SK-N-SH (cell line): ENCODE measurements at regions not wholly inside any gene's neighbourhood (a gene's known extent, or its start where the extent isn't known, plus 50 kb on each side); places are given as distances from the start of the nearest gene placed in this dataset.

ENCODE experiments used
- CTCF ChIP-seq: fragments of 200-600 bp; sonication (generic); IDR thresholded peaks from 2 replicates; pipeline ENCODE4 v1.6.1; 2017; ENCODE audit warnings: antibody characterized with exemption, mild to moderate bottlenecking, moderate library complexity
- ELF1 ChIP-seq: IDR thresholded peaks from 2 replicates; pipeline ENCODE4 v1.4.0; 2012
- EP300 ChIP-seq, 2 experiments: IDR thresholded peaks; 2 replicates each; pipeline versions ENCODE4 v1.4.0 to v1.6.1; 2012; ENCODE audit warnings: borderline replicate concordance in 1 of 2, low read depth in 1 of 2, low read length in 1 of 2
- FOSL2 ChIP-seq: IDR thresholded peaks from 2 replicates; pipeline ENCODE4 v1.4.0; 2012; ENCODE audit warnings: low read depth, mild to moderate bottlenecking, moderate library complexity, borderline replicate concordance
- FOXJ3 ChIP-seq: sonication (generic); formaldehyde crosslinking; IDR thresholded peaks from 2 replicates; pipeline ENCODE4 v1.5.1; 2020; ENCODE audit warnings: mild to moderate bottlenecking, missing genetic modification reagents
- FOXM1 ChIP-seq: IDR thresholded peaks from 2 replicates; pipeline ENCODE4 v1.4.0; 2012; ENCODE audit warnings: low read depth, mild to moderate bottlenecking
- JUND ChIP-seq: IDR thresholded peaks from 2 replicates; pipeline ENCODE4 v1.4.0; 2012
- MAX ChIP-seq: IDR thresholded peaks from 2 replicates; pipeline ENCODE4 v1.4.0; 2012; ENCODE audit warnings: low read depth
- MXI1 ChIP-seq: IDR thresholded peaks from 2 replicates; pipeline ENCODE4 v1.6.1; 2012; ENCODE audit warnings: mild to moderate bottlenecking, low read depth, low read length, improper control_type of control experiment
- PBX3 ChIP-seq: IDR thresholded peaks from 2 replicates; pipeline ENCODE4; 2012
- POLR2AphosphoS5 ChIP-seq: IDR thresholded peaks from 2 replicates; pipeline ENCODE4 v1.6.1; 2012; ENCODE audit warnings: low read depth, low read length
- RAD21 ChIP-seq: IDR thresholded peaks from 2 replicates; pipeline ENCODE4 v1.6.1; 2012; ENCODE audit warnings: mild to moderate bottlenecking, low read length
- SMC3 ChIP-seq: IDR thresholded peaks from 2 replicates; pipeline ENCODE4 v1.6.1; 2012; ENCODE audit warnings: low read depth, low read length, improper control_type of control experiment
- TAF1 ChIP-seq: IDR thresholded peaks from 2 replicates; pipeline ENCODE4 v1.6.1; 2012; ENCODE audit warnings: low read depth, mild to moderate bottlenecking, low read length, moderate library complexity, borderline replicate concordance

- TF ChIP-seq CTCF (no peak), FOXJ3 (CRISPR knock-in tag) (no peak), TAF1 (no peak), SMC3 (no peak), EP300 (IDR thresholded peaks at IDR 0.05; ENCODE audit: borderline replicate concordance in 1 of 2, low read depth in 1 of 2, low read length in 1 of 2) (no peak), MXI1 (no peak), MAX (no peak), POLR2AphosphoS5 (no peak), FOSL2 (no peak), FOXM1 (no peak), RAD21 (no peak), PBX3 (no peak), JUND (no peak), ELF1 (no peak)
Measured at GRCh38 chr5:152226191-152226590, 178.9 kb downstream of the NMUR2 start.
